H7 (cell line): ENCODE measurements at regions not wholly inside any gene's neighbourhood (a gene's known extent, or its start where the extent isn't known, plus 50 kb on each side); places are given as distances from the start of the nearest gene placed in this dataset.
"Not testable (repeated sequence)": the region's sequence is repeated elsewhere in the genome, so short reads cannot be mapped to it uniquely, and the experiment has no call there.

ENCODE experiments used
- DNase-seq: peaks from one replicate; pipeline ENCODE4 v3.0.0; 2012
- H3K27me3 ChIP-seq: 2 replicates; pipeline ENCODE4 v1.6.0; 2011; ENCODE audit warnings: mild to moderate bottlenecking, low read length; ENCODE audit not compliant: control insufficient read depth, insufficient read depth
- H3K36me3 ChIP-seq: replicated peaks from 2 replicates; pipeline ENCODE4 v1.5.1; 2011; ENCODE audit warnings: low read length; ENCODE audit not compliant: control insufficient read depth, insufficient read depth
- H3K4me3 ChIP-seq: 2 replicates; pipeline ENCODE4 v1.5.1; 2011; ENCODE audit warnings: low read depth, mild to moderate bottlenecking, control low read depth, low read length, moderate library complexity; ENCODE audit not compliant: insufficient read depth

- not testable (repeated sequence) for DNase-seq, H3K36me3 ChIP-seq
Observed at GRCh38 chr7:65631236-65631635, 241.6 kb upstream of the VKORC1L1 start.

DNA sequence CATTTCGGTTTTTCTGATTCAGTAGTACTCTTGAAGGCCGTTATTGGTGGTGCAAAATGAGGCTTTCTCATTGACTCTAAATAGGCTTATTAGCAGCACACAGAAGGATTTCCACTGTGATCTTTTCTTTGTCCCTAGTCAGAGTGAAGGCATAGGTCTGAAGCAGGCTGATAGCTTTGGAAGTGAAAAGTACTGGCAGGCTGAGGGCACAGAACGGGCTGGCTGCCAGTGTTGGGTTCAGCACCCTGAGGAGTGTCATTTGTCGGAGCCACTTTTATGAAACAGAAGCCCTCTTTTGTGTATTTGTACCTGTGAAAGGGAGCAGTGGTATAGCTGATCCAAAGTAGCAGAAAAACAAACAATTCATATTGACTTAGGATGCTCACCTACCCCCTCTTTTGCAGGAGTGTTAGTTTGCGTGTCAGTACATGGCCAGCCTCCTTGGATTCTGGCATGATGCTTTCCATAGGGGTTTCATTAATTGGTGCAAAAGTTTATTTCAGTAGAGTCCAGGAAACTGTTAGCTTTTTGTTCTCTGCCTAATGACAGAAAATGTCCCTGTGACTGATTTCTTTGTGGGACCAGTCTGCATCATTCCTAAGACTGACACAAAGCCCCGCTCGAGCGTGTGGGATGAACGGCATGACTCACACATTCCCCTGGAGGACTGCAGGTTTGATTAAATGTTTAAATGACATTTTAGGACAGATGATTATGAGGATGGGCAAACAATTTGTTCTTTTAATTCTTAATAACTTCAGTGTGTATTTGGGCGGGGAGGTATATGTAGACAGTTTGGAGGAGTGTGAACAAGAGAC, 239.1 kb upstream of the VKORC1L1 start:
- not testable (repeated sequence) for DNase-seq, H3K36me3 ChIP-seq, H3K27me3 ChIP-seq, H3K4me3 ChIP-seq

More at GRCh38 chr7:65631236-65631635, 241.6 kb upstream of the VKORC1L1 start:
- H3K27me3 ChIP-seq, H3K4me3 ChIP-seq: not testable (repeated sequence)

GRCh38 chr7:65638918-65639317, 234.0 kb upstream of the VKORC1L1 start:
- DNase-seq = not testable (repeated sequence)

DNA sequence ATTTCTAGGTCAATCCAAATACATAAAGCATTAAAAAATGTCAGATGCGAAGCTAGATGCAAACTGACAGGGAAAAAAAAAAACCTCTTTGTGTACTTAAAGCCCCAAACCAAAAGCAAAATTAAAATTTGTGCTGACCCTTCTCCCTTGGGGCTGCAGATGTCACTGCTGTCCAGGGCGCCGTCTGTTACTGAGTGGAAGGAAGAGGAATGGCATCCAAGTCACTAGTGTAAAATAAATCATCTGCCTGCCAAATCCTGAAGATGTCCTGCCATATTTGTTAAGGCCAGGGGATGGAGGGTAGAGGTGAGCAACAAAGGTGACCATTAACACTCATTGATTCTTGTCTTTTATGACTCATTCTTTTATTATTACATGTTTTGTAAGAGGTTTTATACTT, 233.2 kb upstream of the VKORC1L1 start:
- H3K4me3 ChIP-seq, H3K27me3 ChIP-seq, DNase-seq, H3K36me3 ChIP-seq: not testable (repeated sequence)

More at GRCh38 chr7:65638918-65639317, 234.0 kb upstream of the VKORC1L1 start:
- not testable (repeated sequence) for H3K36me3 ChIP-seq, H3K27me3 ChIP-seq, H3K4me3 ChIP-seq

DNA sequence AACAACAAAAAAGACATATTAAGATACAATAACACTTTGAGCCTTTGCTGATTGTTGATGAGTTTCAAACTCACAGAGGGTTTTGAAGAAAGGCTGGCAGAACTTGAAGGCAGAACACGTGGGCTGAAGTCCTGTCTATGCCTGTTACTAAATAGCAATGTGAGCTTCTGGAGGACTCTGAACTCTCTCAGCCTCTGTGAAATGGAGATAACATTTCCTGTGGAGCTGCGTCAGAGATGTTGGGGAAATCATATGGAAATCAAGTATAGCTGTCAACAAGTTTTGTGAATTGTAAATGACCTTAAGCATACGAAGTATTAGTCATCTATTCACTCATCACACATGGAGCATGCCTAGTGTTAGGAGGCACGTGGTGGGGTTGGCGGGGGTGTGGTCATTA, 229.4 kb upstream of the VKORC1L1 start:
- H3K27me3 ChIP-seq, H3K36me3 ChIP-seq, H3K4me3 ChIP-seq, DNase-seq: not testable (repeated sequence)

DNA sequence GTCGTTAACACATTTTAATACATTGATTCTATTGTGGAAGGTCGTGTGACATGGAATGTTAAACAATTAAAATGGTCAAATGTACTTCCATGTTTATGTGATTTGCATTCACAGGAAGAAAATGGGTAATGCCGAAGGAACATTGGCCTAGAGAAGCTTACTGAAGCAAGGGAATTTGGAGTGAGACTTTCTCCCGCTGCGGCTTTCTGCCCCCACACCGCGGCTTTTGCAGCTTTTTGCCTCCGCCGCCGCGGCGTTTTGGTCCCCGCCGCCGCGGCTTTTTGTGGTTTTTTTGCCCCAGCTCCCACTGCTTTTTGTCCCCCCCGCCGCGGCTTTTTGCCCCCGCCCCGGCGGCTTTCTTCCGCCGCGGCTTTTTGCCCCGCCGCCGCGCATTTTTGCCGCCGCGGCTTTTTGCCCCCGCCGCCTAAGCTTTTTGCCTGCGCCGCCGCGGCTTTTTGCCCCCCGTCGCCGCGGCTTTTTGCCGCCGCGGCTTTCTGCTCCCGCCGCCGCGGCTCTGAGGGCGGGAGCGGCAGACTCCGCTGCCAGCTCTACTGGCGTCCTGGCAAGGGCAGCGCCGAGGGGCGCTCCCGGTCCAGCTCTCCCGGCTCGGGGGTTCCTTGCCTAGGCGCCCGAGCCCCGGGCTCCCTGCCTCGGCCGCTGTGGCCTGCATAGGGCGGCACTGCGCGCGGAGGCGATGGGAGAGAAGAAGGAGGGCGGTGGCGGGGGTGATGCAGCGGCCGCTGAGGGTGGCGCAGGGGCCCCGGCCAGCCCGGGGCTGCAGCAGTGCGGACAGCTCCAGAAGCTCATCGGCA, 225.5 kb upstream of the VKORC1L1 start:
- not testable (repeated sequence) for H3K36me3 ChIP-seq, H3K4me3 ChIP-seq, DNase-seq, H3K27me3 ChIP-seq

GRCh38 chr7:65651174-65651573, 221.7 kb upstream of the VKORC1L1 start:
- H3K4me3 ChIP-seq, DNase-seq, H3K27me3 ChIP-seq, H3K36me3 ChIP-seq: not testable (repeated sequence)

DNA sequence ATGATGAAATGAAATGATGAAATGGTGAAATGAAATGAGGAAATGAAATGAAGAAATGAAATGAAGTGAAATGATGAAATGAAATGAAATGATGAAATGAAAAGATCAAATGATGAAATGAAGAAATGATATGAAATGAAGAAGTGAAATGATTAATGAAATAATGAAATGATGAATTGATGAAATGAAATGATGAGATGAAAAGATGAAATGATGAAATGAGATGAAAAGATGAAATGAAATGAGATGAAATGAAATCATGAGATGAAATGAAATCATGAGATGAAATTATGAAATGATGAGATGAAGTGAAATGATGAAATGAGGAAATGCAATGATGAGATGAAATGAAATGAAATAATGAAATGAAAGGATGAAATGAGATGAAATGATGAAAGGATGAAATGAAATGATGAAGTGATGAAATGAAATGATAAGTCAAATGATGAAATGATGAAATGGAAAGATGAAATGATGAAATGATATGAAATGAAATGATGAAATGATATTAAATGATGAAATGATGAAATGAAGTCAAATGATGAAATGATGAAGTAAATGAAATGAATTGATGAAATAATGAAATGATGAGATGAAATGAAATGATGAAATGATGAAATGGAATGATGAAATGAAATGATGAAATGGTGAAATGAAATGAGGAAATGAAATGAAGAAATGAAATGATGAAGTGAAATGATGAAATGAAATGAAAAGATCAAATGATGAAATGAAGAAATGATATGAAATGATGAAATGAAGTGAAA, 220.9 kb upstream of the VKORC1L1 start:
- not testable (repeated sequence) for DNase-seq, H3K4me3 ChIP-seq, H3K27me3 ChIP-seq, H3K36me3 ChIP-seq

DNA sequence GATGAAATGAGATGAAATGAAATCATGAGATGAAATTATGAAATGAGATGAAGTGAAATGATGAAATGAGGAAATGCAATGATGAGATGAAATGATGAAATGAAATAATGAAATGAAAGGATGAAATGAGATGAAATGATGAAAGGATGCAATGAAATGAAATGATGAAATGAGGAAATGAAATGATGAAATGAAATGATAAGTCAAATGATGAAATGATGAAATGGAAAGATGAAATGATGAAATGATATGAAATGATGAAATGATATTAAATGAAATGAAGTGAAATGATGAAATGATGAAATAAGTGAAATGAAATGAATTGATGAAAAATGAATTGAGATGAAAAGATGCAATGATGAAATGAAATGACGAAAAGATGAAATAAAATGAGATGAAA, 220.2 kb upstream of the VKORC1L1 start:
- DNase-seq, H3K4me3 ChIP-seq, H3K27me3 ChIP-seq, H3K36me3 ChIP-seq: not testable (repeated sequence)

GRCh38 chr7:65656494-65657188, 216.2 kb upstream of the VKORC1L1 start:
- H3K4me3 ChIP-seq, H3K36me3 ChIP-seq, DNase-seq, H3K27me3 ChIP-seq: not testable (repeated sequence)

GRCh38 chr7:65683362-65683761, 189.5 kb upstream of the VKORC1L1 start:
- not testable (repeated sequence) for DNase-seq, H3K36me3 ChIP-seq, H3K4me3 ChIP-seq, H3K27me3 ChIP-seq

DNA sequence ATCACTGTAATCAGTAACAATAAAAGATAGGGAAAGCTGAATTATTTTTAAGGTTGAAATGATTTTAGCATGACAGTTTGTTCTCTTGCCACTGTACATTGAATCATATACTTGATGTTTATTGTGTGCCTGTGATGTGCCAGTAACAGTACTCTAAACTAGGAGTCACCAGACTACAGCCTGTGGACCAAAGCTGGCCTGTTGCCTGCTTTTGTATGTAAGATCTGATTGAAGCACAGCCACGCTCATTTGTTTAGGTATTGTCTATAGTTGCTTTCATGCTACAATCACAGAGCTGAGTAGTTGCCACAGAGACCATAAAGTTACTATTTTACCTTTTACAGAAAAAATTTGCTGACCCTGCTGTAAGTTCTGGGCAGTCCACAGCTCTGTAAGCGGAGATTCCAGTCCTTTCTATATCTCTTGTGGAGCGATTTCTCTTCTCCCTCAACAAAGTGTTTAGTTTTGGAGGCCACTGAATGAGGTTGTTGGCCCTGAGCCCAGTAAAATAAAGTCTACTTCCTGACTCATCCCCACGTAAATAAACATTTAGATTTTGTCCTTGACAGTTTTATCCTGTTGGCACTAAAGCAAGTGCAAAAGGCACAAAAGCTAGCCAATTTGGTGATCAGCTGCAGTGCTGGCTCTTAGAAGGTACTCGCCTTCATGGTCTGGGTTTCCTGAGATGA, 173.7 kb upstream of the VKORC1L1 start:
- H3K4me3 ChIP-seq, DNase-seq, H3K36me3 ChIP-seq, H3K27me3 ChIP-seq: not testable (repeated sequence)

DNA sequence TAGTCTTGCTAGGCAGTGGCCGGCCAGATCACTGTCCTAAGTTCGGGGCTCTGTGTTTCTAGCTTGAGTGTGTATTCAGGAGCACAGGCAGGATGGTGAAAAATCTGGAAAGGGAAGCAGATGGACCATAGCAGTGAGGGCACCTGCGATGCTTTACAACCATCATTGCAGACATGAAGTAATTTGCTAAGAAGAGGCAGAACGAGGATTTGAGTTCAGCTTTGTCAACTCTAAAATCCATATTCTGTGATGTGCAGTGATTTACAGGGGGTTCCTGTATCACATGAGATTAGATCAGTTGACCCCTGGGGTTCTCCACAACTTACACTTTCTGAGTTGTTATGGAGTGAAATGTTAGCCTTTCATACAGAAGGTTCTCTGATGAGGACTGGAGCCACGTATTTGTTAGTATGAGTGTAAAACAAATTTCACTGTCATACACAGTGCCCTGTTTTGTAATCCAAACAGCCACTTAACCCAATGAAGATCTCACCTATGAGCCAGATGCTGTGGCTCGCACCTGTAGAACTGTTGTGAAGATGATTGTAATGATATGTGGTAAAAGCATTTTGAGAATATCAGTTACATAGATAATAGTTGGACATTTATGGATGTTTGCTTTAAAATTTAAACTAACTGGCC, 173.0 kb upstream of the VKORC1L1 start:
- H3K36me3 ChIP-seq, H3K4me3 ChIP-seq, DNase-seq, H3K27me3 ChIP-seq: not testable (repeated sequence)
